ENCODE measurements at regions not wholly inside any gene's neighbourhood (a gene's known extent, or its start where the extent isn't known, plus 50 kb on each side); places are given as distances from the start of the nearest gene placed in this dataset.

GRCh38 chr2:23127465-23127864 lies 257.5 kb upstream of the KLHL29 start:
- TF ChIP-seq, protein P1, sequence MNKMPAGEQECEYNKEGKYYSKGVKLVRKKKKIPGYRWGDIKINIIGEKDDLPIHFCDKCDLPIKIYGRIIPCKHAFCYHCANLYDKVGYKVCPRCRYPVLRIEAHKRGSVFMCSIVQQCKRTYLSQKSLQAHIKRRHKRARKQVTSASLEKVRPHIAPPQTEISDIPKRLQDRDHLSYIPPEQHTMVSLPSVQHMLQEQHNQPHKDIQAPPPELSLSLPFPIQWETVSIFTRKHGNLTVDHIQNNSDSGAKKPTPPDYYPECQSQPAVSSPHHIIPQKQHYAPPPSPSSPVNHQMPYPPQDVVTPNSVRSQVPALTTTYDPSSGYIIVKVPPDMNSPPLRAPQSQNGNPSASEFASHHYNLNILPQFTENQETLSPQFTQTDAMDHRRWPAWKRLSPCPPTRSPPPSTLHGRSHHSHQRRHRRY (tag by site-specific recombination; IDR thresholded peaks at IDR 0.05): no peak
- TF ChIP-seq ZNF202 (tag by site-specific recombination; IDR thresholded peaks at IDR 0.05; ENCODE audit: borderline replicate concordance) (no peak), YY1 (tag by site-specific recombination; IDR thresholded peaks at IDR 0.05) (no peak), CTCF (tag by site-specific recombination; IDR thresholded peaks at IDR 0.05) (no peak), ZNF473 (tag by site-specific recombination; IDR thresholded peaks at IDR 0.05) (no peak), SETDB1 (IDR thresholded peaks at IDR 0.05; ENCODE audit: insufficient read length, low read length) (no peak), ZEB2 (tag by site-specific recombination; IDR thresholded peaks at IDR 0.05) (no peak)
- TF ChIP-seq, protein P2, sequence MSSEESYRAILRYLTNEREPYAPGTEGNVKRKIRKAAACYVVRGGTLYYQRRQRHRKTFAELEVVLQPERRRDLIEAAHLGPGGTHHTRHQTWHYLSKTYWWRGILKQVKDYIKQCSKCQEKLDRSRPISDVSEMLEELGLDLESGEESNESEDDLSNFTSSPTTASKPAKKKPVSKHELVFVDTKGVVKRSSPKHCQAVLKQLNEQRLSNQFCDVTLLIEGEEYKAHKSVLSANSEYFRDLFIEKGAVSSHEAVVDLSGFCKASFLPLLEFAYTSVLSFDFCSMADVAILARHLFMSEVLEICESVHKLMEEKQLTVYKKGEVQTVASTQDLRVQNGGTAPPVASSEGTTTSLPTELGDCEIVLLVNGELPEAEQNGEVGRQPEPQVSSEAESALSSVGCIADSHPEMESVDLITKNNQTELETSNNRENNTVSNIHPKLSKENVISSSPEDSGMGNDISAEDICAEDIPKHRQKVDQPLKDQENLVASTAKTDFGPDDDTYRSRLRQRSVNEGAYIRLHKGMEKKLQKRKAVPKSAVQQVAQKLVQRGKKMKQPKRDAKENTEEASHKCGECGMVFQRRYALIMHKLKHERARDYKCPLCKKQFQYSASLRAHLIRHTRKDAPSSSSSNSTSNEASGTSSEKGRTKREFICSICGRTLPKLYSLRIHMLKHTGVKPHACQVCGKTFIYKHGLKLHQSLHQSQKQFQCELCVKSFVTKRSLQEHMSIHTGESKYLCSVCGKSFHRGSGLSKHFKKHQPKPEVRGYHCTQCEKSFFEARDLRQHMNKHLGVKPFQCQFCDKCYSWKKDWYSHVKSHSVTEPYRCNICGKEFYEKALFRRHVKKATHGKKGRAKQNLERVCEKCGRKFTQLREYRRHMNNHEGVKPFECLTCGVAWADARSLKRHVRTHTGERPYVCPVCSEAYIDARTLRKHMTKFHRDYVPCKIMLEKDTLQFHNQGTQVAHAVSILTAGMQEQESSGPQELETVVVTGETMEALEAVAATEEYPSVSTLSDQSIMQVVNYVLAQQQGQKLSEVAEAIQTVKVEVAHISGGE (tag by site-specific recombination; conservative IDR thresholded peaks at IDR 0.05; ENCODE audit: low read depth): no peak

Measured in HEK293 (cell line).